Ovary (tissue), 7 donors: ENCODE measurements at regions not wholly inside any gene's neighbourhood (a gene's known extent, or its start where the extent isn't known, plus 50 kb on each side); places are given as distances from the start of the nearest gene placed in this dataset.

Experiments
- DNase-seq, 5 donors: peaks; one replicate each; pipeline ENCODE4 v3.0.0-alpha.2; 2019 to 2020
- H3K27ac ChIP-seq, 2 donors: fragments of 200-600 bp; one replicate each; pipeline versions ENCODE4 v1.5.1 to v1.8.0; 2019 to 2022
- H3K27me3 ChIP-seq: fragments of 200-600 bp; one replicate; pipeline ENCODE4 v1.8.0; 2022
- H3K36me3 ChIP-seq: fragments of 200-600 bp; sonication (generic); one replicate; pipeline ENCODE4 v1.5.1; 2019
- H3K4me1 ChIP-seq: one replicate; pipeline ENCODE4 v1.8.1; 2013; ENCODE audit warnings: mild to moderate bottlenecking, moderate library complexity; ENCODE audit not compliant: insufficient read depth
- H3K4me3 ChIP-seq: fragments of 200-600 bp; sonication (generic); one replicate; pipeline ENCODE4 v1.5.1; 2017
- H3K9me3 ChIP-seq, 2 donors: fragments of 200-600 bp in 1 of 2; sonication (generic) in 1 of 2; one replicate each; pipeline versions ENCODE4 v1.5.1 to v1.8.1; 2013 to 2019; ENCODE audit warnings: mild to moderate bottlenecking in 1 of 2, moderate library complexity in 1 of 2
- EP300 ChIP-seq: sonication (generic); formaldehyde crosslinking; IDR thresholded peaks from one replicate; pipeline ENCODE4 v1.6.1; 2017; ENCODE audit warnings: antibody characterized with exemption
- POLR2A ChIP-seq: fragments of 450-650 bp; IDR thresholded peaks from one replicate; pipeline ENCODE4 v1.6.1; 2017; ENCODE audit warnings: antibody characterized with exemption, mild to moderate bottlenecking, moderate library complexity
- WGBS, 3 donors: extraction: QIAGEN DNeasy Blood & Tissue Kit in 1 of 3; methylation state at CpG; one replicate each; pipeline versions ENCODE4 v1.1.5 to v1.1.7; 2013 to 2017; 5-methylcytosine and 5-hydroxymethylcytosine counted together
- intact Hi-C, 4 donors: fragments of 100-400 bp; cut with DNase I; formaldehyde crosslinking; loops; one replicate each; pipeline versions ENCODE4 v1.11.0 to v1.15.1; 2022 to 2023
- TF ChIP-seq, protein P1 (sequence below), 3 donors: fragments of 450-650 bp in 2 of 3; fragments of 200-600 bp in 1 of 3; IDR thresholded peaks; one replicate each; pipeline versions ENCODE4 v1.5.1 to v1.8.0; 2016 to 2022; ENCODE audit warnings: antibody characterized with exemption in 3 of 3, mild to moderate bottlenecking in 1 of 3
- donor health status: DM: no; HTN: no; CAD: no; lungs with moderate emphysema.
- donor health status: DM: no; HTN: no; CAD: no.
- donor health status: Bipolar disorder and iron deficiency.
- donor health status: DM: no; HTN: no; CAD: no.
- donor health status: DM: yes; HTN: yes; CAD: no.

DNA sequence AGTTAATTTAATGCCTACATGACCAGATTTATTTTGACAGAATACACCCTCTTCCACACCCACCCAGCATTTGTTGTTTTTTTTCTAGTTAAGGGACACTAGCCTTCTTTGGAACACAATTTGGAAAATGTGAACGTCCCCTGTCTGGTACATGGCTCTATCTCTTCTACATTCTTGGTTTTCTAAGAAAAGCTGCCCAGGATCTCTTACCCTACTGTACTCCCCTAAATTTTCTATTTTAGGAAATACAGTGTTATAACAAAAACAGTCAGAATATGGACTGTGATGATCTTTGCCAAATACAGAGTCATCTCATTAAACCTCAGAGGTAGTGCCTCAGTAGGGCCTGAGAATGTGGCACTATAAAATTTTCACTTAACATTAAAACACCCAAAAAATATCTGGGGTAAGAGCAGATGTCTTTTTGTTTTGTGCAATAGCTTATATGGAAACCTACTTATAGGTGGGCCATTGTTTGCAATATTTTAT is 93.1 kb upstream of the SPON1 start:
- no peak for DNase-seq
- 22 to 47% (median 31%) methylated on average over 1 of the region's 1 CpG for WGBS, 3 donors
- H3K4me1 ChIP-seq = no peaks in the 10 kb centered on the region
- TF ChIP-seq, protein P1, sequence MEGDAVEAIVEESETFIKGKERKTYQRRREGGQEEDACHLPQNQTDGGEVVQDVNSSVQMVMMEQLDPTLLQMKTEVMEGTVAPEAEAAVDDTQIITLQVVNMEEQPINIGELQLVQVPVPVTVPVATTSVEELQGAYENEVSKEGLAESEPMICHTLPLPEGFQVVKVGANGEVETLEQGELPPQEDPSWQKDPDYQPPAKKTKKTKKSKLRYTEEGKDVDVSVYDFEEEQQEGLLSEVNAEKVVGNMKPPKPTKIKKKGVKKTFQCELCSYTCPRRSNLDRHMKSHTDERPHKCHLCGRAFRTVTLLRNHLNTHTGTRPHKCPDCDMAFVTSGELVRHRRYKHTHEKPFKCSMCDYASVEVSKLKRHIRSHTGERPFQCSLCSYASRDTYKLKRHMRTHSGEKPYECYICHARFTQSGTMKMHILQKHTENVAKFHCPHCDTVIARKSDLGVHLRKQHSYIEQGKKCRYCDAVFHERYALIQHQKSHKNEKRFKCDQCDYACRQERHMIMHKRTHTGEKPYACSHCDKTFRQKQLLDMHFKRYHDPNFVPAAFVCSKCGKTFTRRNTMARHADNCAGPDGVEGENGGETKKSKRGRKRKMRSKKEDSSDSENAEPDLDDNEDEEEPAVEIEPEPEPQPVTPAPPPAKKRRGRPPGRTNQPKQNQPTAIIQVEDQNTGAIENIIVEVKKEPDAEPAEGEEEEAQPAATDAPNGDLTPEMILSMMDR (IDR thresholded peaks at IDR 0.05) = no peak
- no peak for TF ChIP-seq EP300
- no peak for TF ChIP-seq POLR2A
- no peaks in the 10 kb centered on the region for H3K9me3 ChIP-seq
- intact Hi-C loops = no loop called here
- H3K27ac ChIP-seq = no peak overlapping the region
- no peak overlapping the region for H3K4me3 ChIP-seq
- H3K27me3 ChIP-seq = no peaks in the 10 kb centered on the region
- H3K36me3 ChIP-seq = no peaks in the 10 kb centered on the region

- no peaks in the 10 kb centered on the region for H3K27me3 ChIP-seq
- no peaks in the 10 kb centered on the region for H3K36me3 ChIP-seq
- intact Hi-C loops = no loop called here
- H3K9me3 ChIP-seq = no peaks in the 10 kb centered on the region
- H3K4me1 ChIP-seq = no peaks in the 10 kb centered on the region
- H3K27ac ChIP-seq = no peak overlapping the region
- TF ChIP-seq POLR2A = no peak
- TF ChIP-seq EP300 = no peak
- TF ChIP-seq, protein P1 (IDR thresholded peaks at IDR 0.05) = no peak
- no peak for DNase-seq
- no peak overlapping the region for H3K4me3 ChIP-seq
Observed at GRCh38 chr11:13874597-13874996, 87.9 kb upstream of the SPON1 start.

- intact Hi-C loops = no loop called here
- H3K4me3 ChIP-seq = no peak overlapping the region
- H3K36me3 ChIP-seq = no peaks in the 10 kb centered on the region
- 86 to 88% (median 87%) methylated on average over 9 of the region's 9 CpGs for WGBS, 3 donors
- DNase-seq = no peak
- no peak overlapping the region for H3K27ac ChIP-seq
- H3K4me1 ChIP-seq = no peaks in the 10 kb centered on the region
- H3K9me3 ChIP-seq = no peaks in the 10 kb centered on the region
- TF ChIP-seq, protein P1 (IDR thresholded peaks at IDR 0.05) = no peak
- no peak for TF ChIP-seq EP300
- no peak for TF ChIP-seq POLR2A
- H3K27me3 ChIP-seq = no peaks in the 10 kb centered on the region
Observed at GRCh38 chr11:13875643-13876042, 86.9 kb upstream of the SPON1 start.

DNA sequence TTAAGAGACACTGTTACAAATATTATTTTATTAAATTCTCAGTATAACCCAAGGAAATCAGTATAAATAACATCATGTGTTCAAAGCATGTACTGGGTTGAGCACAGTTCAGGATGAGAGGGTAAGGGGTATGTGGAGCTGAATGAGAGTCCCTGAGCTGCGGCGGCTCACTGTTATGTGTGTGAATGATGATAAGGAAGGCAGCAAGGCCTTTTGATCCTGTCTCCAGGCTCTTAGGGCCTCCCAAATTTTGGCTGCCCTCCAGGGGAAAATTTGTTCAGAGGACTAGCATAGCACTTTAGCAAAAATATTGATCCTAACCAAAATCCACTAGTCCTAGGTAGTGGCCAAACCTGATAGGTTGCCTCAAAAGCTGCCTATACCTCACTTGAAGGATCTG is 86.1 kb upstream of the SPON1 start:
- Histone ChIP-seq H3K9me3 (no peaks in the 10 kb centered on the region), H3K4me1 (no peaks in the 10 kb centered on the region), H3K4me3 (no peak overlapping the region), H3K36me3 (no peaks in the 10 kb centered on the region), H3K27me3 (no peaks in the 10 kb centered on the region), H3K27ac (no peak overlapping the region)
- DNase-seq = no peak
- intact Hi-C loops = no loop called here
- TF ChIP-seq, protein P1 (IDR thresholded peaks at IDR 0.05) = no peak
- no peak for TF ChIP-seq EP300
- no peak for TF ChIP-seq POLR2A
- WGBS, 3 donors = 52 to 73% (median 54%) methylated on average over 2 of the region's 2 CpGs

DNA sequence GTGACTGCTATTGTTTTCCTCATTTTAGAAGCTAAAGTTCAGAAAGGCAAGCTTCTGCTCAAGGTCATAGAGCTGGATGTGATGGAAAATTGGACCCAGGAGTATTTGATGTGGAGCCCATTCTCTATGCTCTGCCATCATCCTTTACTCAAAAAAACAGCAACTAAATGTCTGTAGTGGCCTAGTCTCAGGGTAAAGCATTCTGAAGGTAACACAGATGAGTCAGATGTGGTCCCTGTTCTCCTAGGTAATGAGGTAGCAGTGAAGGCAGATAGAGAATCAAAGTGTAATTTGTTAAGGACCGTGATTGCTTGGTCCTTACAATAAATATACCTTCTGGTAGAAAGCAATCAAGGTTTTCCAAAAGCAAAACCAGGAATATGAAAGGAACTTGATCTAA is 84.4 kb upstream of the SPON1 start:
- no peak for DNase-seq
- Histone ChIP-seq H3K27ac (no peak overlapping the region), H3K27me3 (no peaks in the 10 kb centered on the region), H3K4me1 (no peaks in the 10 kb centered on the region), H3K4me3 (no peak overlapping the region), H3K36me3 (no peaks in the 10 kb centered on the region), H3K9me3 (no peaks in the 10 kb centered on the region)
- 95 to 100% (median 95%) methylated on average over 1 of the region's 1 CpG for WGBS, 3 donors
- TF ChIP-seq POLR2A = no peak
- no peak for TF ChIP-seq EP300
- TF ChIP-seq, protein P1 (IDR thresholded peaks at IDR 0.05) = no peak
- intact Hi-C loops = no loop called here
